ENCODE measurements at regions not wholly inside any gene's neighbourhood (a gene's known extent, or its start where the extent isn't known, plus 50 kb on each side); places are given as distances from the start of the nearest gene placed in this dataset.
"Not testable (repeated sequence)": the region's sequence is repeated elsewhere in the genome, so short reads cannot be mapped to it uniquely, and the experiment has no call there.

DNA sequence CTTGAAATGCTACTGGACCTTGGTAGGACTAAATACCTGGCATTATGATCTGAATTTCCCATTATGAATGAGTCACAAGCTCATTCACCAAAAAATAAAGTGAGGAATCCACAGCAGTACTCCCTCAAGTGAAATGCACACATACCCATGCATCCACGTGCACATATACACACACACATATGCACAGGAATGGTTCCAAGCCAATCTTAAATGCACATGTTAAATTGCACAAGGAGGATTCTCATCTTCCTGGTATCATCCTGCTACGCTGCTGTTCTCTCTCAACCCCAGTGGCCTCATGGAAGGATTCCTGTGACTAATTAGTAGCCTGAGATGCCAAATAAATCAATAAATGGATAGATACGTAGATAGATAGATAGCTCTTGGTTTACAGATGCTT lies 132.1 kb upstream of the KLF12 start:
- Histone ChIP-seq H3K9me3 (ENCODE audit: severe bottlenecking) (no peaks in the 10 kb centered on the region), H3K4me3 (ENCODE audit: low read depth, low read length) (no peak overlapping the region), H3K36me3 (no peaks in the 10 kb centered on the region), H3K27me3 (ENCODE audit: insufficient read depth, low read depth, severe bottlenecking) (no peaks in the 10 kb centered on the region), H3K27ac (no peak overlapping the region)
- TF ChIP-seq, protein P1, sequence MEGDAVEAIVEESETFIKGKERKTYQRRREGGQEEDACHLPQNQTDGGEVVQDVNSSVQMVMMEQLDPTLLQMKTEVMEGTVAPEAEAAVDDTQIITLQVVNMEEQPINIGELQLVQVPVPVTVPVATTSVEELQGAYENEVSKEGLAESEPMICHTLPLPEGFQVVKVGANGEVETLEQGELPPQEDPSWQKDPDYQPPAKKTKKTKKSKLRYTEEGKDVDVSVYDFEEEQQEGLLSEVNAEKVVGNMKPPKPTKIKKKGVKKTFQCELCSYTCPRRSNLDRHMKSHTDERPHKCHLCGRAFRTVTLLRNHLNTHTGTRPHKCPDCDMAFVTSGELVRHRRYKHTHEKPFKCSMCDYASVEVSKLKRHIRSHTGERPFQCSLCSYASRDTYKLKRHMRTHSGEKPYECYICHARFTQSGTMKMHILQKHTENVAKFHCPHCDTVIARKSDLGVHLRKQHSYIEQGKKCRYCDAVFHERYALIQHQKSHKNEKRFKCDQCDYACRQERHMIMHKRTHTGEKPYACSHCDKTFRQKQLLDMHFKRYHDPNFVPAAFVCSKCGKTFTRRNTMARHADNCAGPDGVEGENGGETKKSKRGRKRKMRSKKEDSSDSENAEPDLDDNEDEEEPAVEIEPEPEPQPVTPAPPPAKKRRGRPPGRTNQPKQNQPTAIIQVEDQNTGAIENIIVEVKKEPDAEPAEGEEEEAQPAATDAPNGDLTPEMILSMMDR (IDR thresholded peaks at IDR 0.05; ENCODE audit: low read depth, low read length), result no peak
- no peak for DNase-seq

DNA sequence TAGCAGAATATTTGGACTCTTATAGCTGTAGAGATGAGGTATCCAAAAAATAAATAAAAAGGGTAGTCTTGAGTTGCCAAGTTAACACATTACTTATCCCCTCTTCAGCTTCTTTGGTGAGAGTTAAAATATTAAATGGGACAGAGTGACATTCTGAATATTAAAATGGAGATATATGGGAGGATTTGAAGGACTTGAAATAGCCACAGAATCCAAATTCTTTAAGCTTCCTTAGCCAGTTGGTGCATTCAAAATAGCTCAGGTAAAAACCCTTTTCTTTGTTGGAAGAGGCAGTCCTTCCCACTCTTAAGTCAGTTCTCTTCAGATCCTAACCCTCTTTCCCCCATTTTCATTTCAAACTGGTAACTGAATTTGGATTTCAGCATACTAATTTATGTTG lies 130.1 kb upstream of the KLF12 start:
- TF ChIP-seq, protein P1 (IDR thresholded peaks at IDR 0.05; ENCODE audit: low read depth, low read length), result no peak
- Histone ChIP-seq H3K27me3 (ENCODE audit: insufficient read depth, low read depth, severe bottlenecking) (no peaks in the 10 kb centered on the region), H3K4me3 (ENCODE audit: low read depth, low read length) (no peak overlapping the region), H3K9me3 (ENCODE audit: severe bottlenecking) (no peaks in the 10 kb centered on the region), H3K27ac (no peak overlapping the region), H3K36me3 (no peaks in the 10 kb centered on the region)
- DNase-seq, result no peak

DNA sequence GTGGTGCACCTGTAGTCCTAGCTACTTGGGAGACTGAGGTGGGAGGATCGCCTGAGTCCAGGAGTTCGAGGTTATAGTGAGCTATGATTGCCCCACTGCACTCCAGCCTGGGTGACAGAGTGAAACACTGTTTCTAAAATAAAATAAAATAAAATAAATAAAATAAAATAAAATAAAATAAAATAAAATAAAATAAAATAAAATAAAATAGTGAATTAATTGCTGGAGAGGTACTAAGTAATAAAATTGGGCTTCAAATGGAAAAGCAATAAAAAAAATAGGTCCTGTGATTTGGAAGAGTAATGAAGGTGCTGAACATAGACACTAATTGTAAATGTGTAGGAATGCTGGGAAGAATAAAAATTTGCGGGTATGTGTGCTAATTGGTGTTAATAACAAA lies 126.2 kb upstream of the KLF12 start:
- not testable (repeated sequence) for DNase-seq

DNA sequence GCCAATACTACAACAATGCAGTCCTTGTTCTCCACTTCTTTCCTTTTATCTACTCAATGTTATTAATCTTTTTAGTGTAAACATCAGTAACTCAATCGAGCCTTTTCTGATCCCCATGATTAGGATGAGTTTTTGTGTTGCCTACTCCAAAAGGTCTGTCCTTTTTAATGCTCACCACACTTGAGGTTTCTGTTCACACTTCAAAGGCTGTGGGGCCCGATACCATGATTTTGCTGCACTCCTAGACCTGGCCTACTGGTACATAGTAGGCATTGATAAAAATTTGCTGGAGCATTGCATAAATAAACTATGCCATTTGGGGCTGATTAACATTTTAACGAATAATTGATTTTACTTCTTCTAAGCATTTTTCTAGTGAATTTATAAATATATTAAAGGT lies 125.4 kb upstream of the KLF12 start:
- H3K36me3 ChIP-seq, result no peaks in the 10 kb centered on the region
- TF ChIP-seq, protein P1 (IDR thresholded peaks at IDR 0.05; ENCODE audit: low read depth, low read length), result no peak
- no peaks in the 10 kb centered on the region for H3K9me3 ChIP-seq (ENCODE audit: severe bottlenecking)
- no peak overlapping the region for H3K27ac ChIP-seq
- DNase-seq, result no peak
- no peak overlapping the region for H3K4me3 ChIP-seq (ENCODE audit: low read depth, low read length)
- no peaks in the 10 kb centered on the region for H3K27me3 ChIP-seq (ENCODE audit: insufficient read depth, low read depth, severe bottlenecking)

More for the DNA sequence above, 126.2 kb upstream of the KLF12 start:
- H3K4me3 ChIP-seq (ENCODE audit: low read depth, low read length); H3K36me3 ChIP-seq; H3K27me3 ChIP-seq (ENCODE audit: insufficient read depth, low read depth, severe bottlenecking); H3K9me3 ChIP-seq (ENCODE audit: severe bottlenecking); H3K27ac ChIP-seq: not testable (repeated sequence)

DNA sequence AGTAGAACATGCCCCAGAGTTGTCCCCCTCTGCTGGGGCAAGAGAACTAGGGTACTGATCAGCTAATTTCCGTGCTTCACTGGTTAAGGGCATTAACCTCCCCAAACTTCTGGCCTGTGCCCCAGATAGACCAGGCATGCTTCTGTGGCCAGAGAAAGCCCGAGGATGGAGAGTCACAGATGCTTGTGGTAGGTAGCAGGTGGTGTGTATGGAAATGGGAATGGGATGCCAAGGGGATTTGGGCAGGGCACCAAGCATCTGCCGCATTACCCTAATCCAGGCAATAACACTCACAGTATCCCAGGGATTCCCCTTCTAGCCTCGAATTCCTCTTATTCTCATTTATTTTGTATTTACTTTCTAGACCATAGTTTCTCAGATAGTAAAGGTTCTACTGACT lies 124.8 kb upstream of the KLF12 start:
- H3K27me3 ChIP-seq (ENCODE audit: insufficient read depth, low read depth, severe bottlenecking), result no peaks in the 10 kb centered on the region
- no peak overlapping the region for H3K4me3 ChIP-seq (ENCODE audit: low read depth, low read length)
- H3K9me3 ChIP-seq (ENCODE audit: severe bottlenecking), result no peaks in the 10 kb centered on the region
- H3K36me3 ChIP-seq, result no peaks in the 10 kb centered on the region
- no peak overlapping the region for H3K27ac ChIP-seq
- TF ChIP-seq, protein P1 (IDR thresholded peaks at IDR 0.05; ENCODE audit: low read depth, low read length), result no peak
- peak; percentile 9 for DNase-seq

DNA sequence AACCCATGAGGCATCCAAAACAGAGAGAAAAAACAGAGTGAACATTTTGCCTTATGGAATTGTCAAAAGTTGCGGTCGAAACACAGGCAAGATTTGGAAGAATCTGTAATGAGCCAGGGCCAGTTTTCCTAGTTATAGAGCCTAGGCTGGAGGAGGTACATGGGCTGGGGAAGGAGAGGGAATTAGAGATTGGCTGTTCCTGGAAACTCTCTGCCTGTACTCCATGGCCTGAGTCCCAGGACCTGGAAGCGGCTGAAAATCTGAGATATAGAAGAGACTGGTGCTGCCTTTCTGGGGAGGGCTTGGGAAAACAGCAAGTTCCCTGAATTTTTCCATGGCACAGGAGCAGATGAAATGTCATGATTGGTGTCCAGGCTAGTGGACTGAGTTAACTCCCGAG lies 122.8 kb upstream of the KLF12 start:
- TF ChIP-seq, protein P1 (IDR thresholded peaks at IDR 0.05; ENCODE audit: low read depth, low read length), result no peak
- DNase-seq, result no peak
- no peak overlapping the region for H3K4me3 ChIP-seq (ENCODE audit: low read depth, low read length)
- H3K36me3 ChIP-seq, result no peaks in the 10 kb centered on the region
- H3K27ac ChIP-seq, result no peak overlapping the region
- no peaks in the 10 kb centered on the region for H3K9me3 ChIP-seq (ENCODE audit: severe bottlenecking)
- no peaks in the 10 kb centered on the region for H3K27me3 ChIP-seq (ENCODE audit: insufficient read depth, low read depth, severe bottlenecking)

Data from WERI-Rb-1 (cell line).